K562 (cell line): ENCODE measurements at regions not wholly inside any gene's neighbourhood (a gene's known extent, or its start where the extent isn't known, plus 50 kb on each side); places are given as distances from the start of the nearest gene placed in this dataset.

Experiments
- ATAC-seq: fragments of 200-7000 bp; cut with Tn5 transposase; 3 replicates; pipeline ENCODE4 v1.9.1; 2020; ENCODE audit warnings: moderate library complexity
- BruUV-seq: library from RNA; stranded (reverse); fragments of 400-500 nt; replicated peaks from 2 replicates; lab custom pipeline; 2021; lab: Mats Ljungman, UMichigan
- CTCF ChIA-PET: fragments of 300-600 bp; formaldehyde crosslinking; extraction: SDS; loops from one replicate; lab custom pipeline; 2021; ENCODE audit warnings: low intra/inter-chr PET ratio; lab: Yijun Ruan, JAX
- POLR2A ChIA-PET: fragments of 300-600, 350-650 bp; sonication (Branson Sonifier 250); formaldehyde crosslinking; extraction: SDS; loops from one replicate; lab custom pipeline; 2021; ENCODE audit warnings: antibody characterized with exemption, inconsistent platforms; lab: Yijun Ruan, JAX
- DNase-seq, 4 experiments: peaks; one replicate each; pipeline versions ENCODE4 v3.0.0 to v3.0.0-alpha.2; 2011 to 2018; ENCODE audit warnings: low spot score in 3 of 4, mixed read lengths in 3 of 4; ENCODE audit errors: extremely low read depth in 1 of 4
- FAIRE-seq: peaks from 2 replicates; lab custom pipeline; 2011; peaks lifted over from hg19 to GRCh38; lab: Jason Lieb, UNC
- H2AFZ ChIP-seq: 2 replicates; pipeline ENCODE4 v1.6.0; 2011; ENCODE audit warnings: low read depth, low read length, control low read depth, inconsistent platforms
- H3K27ac ChIP-seq: fragments of 200-600 bp; 3 replicates; pipeline ENCODE4 v1.8.0; 2011; ENCODE audit warnings: low read depth, mild to moderate bottlenecking, control low read depth, inconsistent platforms, low read length, moderate library complexity, mixed read lengths; ENCODE audit errors: extremely low read depth
- H3K27me3 ChIP-seq, 2 experiments: fragments of 300-600 bp in 1 of 2; 2 replicates in 1 of 2; 3 replicates in 1 of 2; pipeline versions ENCODE4 v1.6.0 to v1.8.0; 2011; ENCODE audit warnings: inconsistent platforms in 2 of 2, low read length in 2 of 2, mild to moderate bottlenecking in 1 of 2, mixed read lengths in 1 of 2, moderate library complexity in 1 of 2; ENCODE audit not compliant: control insufficient read depth in 2 of 2, insufficient read depth in 2 of 2
- H3K36me3 ChIP-seq: fragments of 300-600 bp; 3 replicates; pipeline ENCODE4 v1.8.0; 2011; ENCODE audit warnings: mild to moderate bottlenecking, low read length, inconsistent platforms; ENCODE audit not compliant: control insufficient read depth, insufficient read depth
- H3K4me1 ChIP-seq, 2 experiments: fragments of 200-600 bp in 1 of 2; replicated peaks in 1 of 2; 2 replicates in 1 of 2; 3 replicates in 1 of 2; pipeline versions ENCODE4 v1.5.1 to v1.8.0; 2011; ENCODE audit warnings: inconsistent platforms in 2 of 2, low read length in 2 of 2, mild to moderate bottlenecking in 1 of 2, mixed read lengths in 1 of 2, moderate library complexity in 1 of 2; ENCODE audit not compliant: control insufficient read depth in 2 of 2, insufficient read depth in 2 of 2
- H3K4me2 ChIP-seq: 2 replicates; pipeline ENCODE4 v1.6.1; 2011; ENCODE audit warnings: low read length, control low read depth, inconsistent platforms, mixed read lengths; ENCODE audit not compliant: insufficient read depth
- H3K4me3 ChIP-seq: fragments of 200-600 bp; sonication (generic), shearing (Covaris generic); 2 replicates; pipeline ENCODE4 v1.5.1; 2016; ENCODE audit warnings: control low read depth, inconsistent platforms
- H3K79me2 ChIP-seq: fragments of 200-600 bp; 3 replicates; pipeline ENCODE4 v1.8.0; 2011; ENCODE audit warnings: low read length, inconsistent platforms; ENCODE audit not compliant: control insufficient read depth, insufficient read depth
- H3K9ac ChIP-seq, 2 experiments: 2 replicates each; pipeline versions ENCODE4 v1.6.0 to v1.6.1; 2011; ENCODE audit warnings: low read depth in 2 of 2, low read length in 2 of 2, control low read depth in 1 of 2, inconsistent platforms in 1 of 2, mild to moderate bottlenecking in 1 of 2, mixed read lengths in 1 of 2; ENCODE audit not compliant: insufficient read depth in 1 of 2
- H3K9me1 ChIP-seq: one replicate; pipeline ENCODE4 v1.6.0; 2011; ENCODE audit warnings: inconsistent platforms, mild to moderate bottlenecking, low read length, moderate library complexity; ENCODE audit not compliant: control insufficient read depth, insufficient read depth
- H3K9me3 ChIP-seq: replicated peaks from 2 replicates; pipeline ENCODE4 v1.5.1; 2011; ENCODE audit warnings: low read depth, low read length, inconsistent platforms; ENCODE audit not compliant: control insufficient read depth, insufficient read depth
- H4K20me1 ChIP-seq: replicated peaks from 2 replicates; pipeline ENCODE4 v1.6.1; 2011; ENCODE audit warnings: low read length, inconsistent platforms, mixed read lengths; ENCODE audit not compliant: control insufficient read depth, insufficient read depth
- ATF6 ChIP-seq: sonication (generic); formaldehyde crosslinking; IDR thresholded peaks from 2 replicates; pipeline ENCODE4 v1.4.0; 2020; ENCODE audit warnings: mild to moderate bottlenecking, missing genetic modification reagents
- CBX3 ChIP-seq, 2 experiments: IDR thresholded peaks; 1 replicate in 1 of 2; 2 replicates in 1 of 2; pipeline ENCODE4 v1.6.1; 2012; ENCODE audit warnings: inconsistent platforms in 2 of 2, low read length in 2 of 2, borderline replicate concordance in 1 of 2, control low read depth in 1 of 2
- SRF ChIP-seq, 2 experiments: fragments of 250-450, 450-650 bp in 1 of 2; sonication (Bioruptor Pico) in 1 of 2; sonication (generic) in 1 of 2; formaldehyde crosslinking; IDR thresholded peaks; 2 replicates each; pipeline versions ENCODE4 v1.5.0 to v1.5.1; 2020 to 2022; ENCODE audit warnings: mild to moderate bottlenecking in 1 of 2, missing genetic modification reagents in 1 of 2
- ZNF146 ChIP-seq: IDR thresholded peaks from one replicate; pipeline ENCODE4 v1.6.1; 2018; ENCODE audit warnings: missing compliant biosample characterization; ENCODE audit not compliant: unreplicated experiment
- ZNF354B ChIP-seq: fragments of 250-450 bp; sonication (Bioruptor Pico); IDR thresholded peaks from 2 replicates; pipeline ENCODE4 v1.4.0; 2020
- ZNF583 ChIP-seq: fragments of 250-450 bp; sonication (Bioruptor Pico); IDR thresholded peaks from 2 replicates; pipeline ENCODE4 v1.4.0; 2020
- WGBS: fragments of 100-300 bp; shearing (Covaris generic); methylation state at CpG from one replicate; pipeline ENCODE4 v1.1.6; 2016; ENCODE audit warnings: low coverage, mixed read lengths; ENCODE audit not compliant: insufficient coverage; ENCODE audit errors: missing lambda C conversion rate; 5-methylcytosine and 5-hydroxymethylcytosine counted together
- in situ Hi-C: fragments of 300-500 bp; cut with MboI; formaldehyde crosslinking; loops from 4 replicates; pipeline ENCODE4 v1.15.0; 2018; ENCODE audit warnings: inconsistent platforms, mixed read lengths
- intact Hi-C: fragments of 100-400 bp; cut with micrococcal nuclease; formaldehyde crosslinking; loops from 2 replicates; pipeline ENCODE4 v1.14.2; 2022
- TF ChIP-seq, protein P1 (sequence below): fragments of 450-650 bp; formaldehyde crosslinking; IDR thresholded peaks from 2 replicates; pipeline ENCODE4 v1.4.0; 2020; ENCODE audit warnings: mild to moderate bottlenecking, moderate library complexity

DNA sequence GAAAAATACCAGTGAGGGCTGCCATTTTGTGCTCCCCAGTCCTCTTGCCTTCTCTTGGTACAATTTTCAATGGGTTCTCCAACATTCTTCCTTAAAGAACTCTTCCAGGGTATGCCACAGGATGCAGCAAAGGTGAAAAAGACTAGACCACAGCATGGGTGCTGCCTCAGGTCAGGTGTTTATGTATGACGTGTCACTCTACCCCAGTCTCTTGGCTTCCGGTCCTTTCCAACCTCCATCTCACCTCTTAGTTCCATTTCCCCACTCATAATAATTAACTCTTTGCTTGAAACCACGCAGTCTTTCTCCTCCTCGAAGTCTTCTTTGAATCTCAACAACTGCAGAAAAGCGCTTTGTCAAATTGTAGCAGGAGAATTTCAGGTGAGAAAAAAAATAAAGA, 104.7 kb upstream of the TBC1D5 start:
- Histone ChIP-seq H3K9me3 (no peaks in the 10 kb centered on the region), H2AFZ (0 out of 2 replicates have a peak overlapping the region, but pooled peaks have one; percentile 4), H4K20me1 (no peaks in the 10 kb centered on the region), H3K4me3 (no peak overlapping the region), H3K27ac (no peak overlapping the region), H3K9ac (no peak overlapping the region), H3K9me1 (no peaks in the 10 kb centered on the region), H3K27me3 (no peaks in the 10 kb centered on the region; a peak in 1 of 5 replicates), H3K79me2 (no peaks in the 10 kb centered on the region), H3K4me2 (no peak overlapping the region), H3K4me1 (no peaks in the 10 kb centered on the region), H3K36me3 (no peaks in the 10 kb centered on the region)
- in situ Hi-C loops (loop anchor here (25.0 kb wide), 1 partner anchor 210 kb away; no protein-coding TSS in a partner anchor), intact Hi-C loops (no loop called here)
- 8% methylated on average over 5 of the region's 5 CpGs for WGBS
- no peak for FAIRE-seq
- ChIA-PET POLR2A (no interaction called here), CTCF (interaction anchor here (0.7 kb wide), 1 partner anchor 1139 kb away, joined by 4 read pairs; no protein-coding TSS in a partner anchor)
- ATAC-seq, result no peak
- TF ChIP-seq ZNF146 (no peak), ATF6 (no peak), SRF (CRISPR knock-in tag; IDR thresholded peaks at IDR 0.05) (no peak), CBX3 (IDR thresholded peaks at IDR 0.05; ENCODE audit: borderline replicate concordance in 1 of 2, low read length in 2 of 2) (no peak), ZNF583 (no peak), ZNF354B (no peak)
- TF ChIP-seq, protein P1, sequence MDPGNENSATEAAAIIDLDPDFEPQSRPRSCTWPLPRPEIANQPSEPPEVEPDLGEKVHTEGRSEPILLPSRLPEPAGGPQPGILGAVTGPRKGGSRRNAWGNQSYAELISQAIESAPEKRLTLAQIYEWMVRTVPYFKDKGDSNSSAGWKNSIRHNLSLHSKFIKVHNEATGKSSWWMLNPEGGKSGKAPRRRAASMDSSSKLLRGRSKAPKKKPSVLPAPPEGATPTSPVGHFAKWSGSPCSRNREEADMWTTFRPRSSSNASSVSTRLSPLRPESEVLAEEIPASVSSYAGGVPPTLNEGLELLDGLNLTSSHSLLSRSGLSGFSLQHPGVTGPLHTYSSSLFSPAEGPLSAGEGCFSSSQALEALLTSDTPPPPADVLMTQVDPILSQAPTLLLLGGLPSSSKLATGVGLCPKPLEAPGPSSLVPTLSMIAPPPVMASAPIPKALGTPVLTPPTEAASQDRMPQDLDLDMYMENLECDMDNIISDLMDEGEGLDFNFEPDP (CRISPR knock-in tag), result no peak
- DNase-seq, result no peak
- no TSS peak for BruUV-seq
